Lower leg skin (tissue), 3 donors: ENCODE measurements at regions not wholly inside any gene's neighbourhood (a gene's known extent, or its start where the extent isn't known, plus 50 kb on each side); places are given as distances from the start of the nearest gene placed in this dataset.

Source experiments
- POLR2A ChIP-seq, 2 donors: fragments of 450-650 bp; IDR thresholded peaks; one replicate each; pipeline ENCODE4 v1.6.1; 2016 to 2017; ENCODE audit warnings: antibody characterized with exemption in 2 of 2, mild to moderate bottlenecking in 1 of 2, moderate library complexity in 1 of 2
- TF ChIP-seq, protein P1 (sequence below), 3 donors: fragments of 450-650 bp; IDR thresholded peaks; one replicate each; pipeline ENCODE4 v1.5.1; 2016; ENCODE audit warnings: antibody characterized with exemption in 3 of 3, mild to moderate bottlenecking in 3 of 3, moderate library complexity in 2 of 3

DNA sequence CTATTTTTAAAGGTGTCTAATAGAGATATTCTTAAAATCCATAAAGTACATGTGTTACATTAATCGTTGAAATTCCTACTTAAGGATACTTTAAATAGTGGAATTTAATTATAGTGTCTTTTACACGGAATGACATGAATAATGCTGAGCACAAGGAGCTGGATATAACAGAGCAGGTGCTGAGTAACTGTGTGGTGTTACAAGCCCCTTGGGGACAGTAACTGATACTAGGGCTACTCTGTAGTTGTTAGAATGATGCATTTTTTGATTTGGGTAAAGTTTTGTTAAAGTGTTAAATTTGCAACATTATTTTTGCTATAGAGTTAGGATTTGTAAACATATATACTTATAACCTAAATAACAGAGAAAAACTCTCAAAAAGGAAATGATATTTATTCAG, 1496.1 kb downstream of the OTOL1 start:
- TF ChIP-seq POLR2A (IDR thresholded peaks at IDR 0.05): no peak
- TF ChIP-seq, protein P1, sequence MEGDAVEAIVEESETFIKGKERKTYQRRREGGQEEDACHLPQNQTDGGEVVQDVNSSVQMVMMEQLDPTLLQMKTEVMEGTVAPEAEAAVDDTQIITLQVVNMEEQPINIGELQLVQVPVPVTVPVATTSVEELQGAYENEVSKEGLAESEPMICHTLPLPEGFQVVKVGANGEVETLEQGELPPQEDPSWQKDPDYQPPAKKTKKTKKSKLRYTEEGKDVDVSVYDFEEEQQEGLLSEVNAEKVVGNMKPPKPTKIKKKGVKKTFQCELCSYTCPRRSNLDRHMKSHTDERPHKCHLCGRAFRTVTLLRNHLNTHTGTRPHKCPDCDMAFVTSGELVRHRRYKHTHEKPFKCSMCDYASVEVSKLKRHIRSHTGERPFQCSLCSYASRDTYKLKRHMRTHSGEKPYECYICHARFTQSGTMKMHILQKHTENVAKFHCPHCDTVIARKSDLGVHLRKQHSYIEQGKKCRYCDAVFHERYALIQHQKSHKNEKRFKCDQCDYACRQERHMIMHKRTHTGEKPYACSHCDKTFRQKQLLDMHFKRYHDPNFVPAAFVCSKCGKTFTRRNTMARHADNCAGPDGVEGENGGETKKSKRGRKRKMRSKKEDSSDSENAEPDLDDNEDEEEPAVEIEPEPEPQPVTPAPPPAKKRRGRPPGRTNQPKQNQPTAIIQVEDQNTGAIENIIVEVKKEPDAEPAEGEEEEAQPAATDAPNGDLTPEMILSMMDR (IDR thresholded peaks at IDR 0.05): no peak
